HCT116 (cell line): ENCODE measurements at regions not wholly inside any gene's neighbourhood (a gene's known extent, or its start where the extent isn't known, plus 50 kb on each side); places are given as distances from the start of the nearest gene placed in this dataset.
"Not testable (repeated sequence)": the region's sequence is repeated elsewhere in the genome, so short reads cannot be mapped to it uniquely, and the experiment has no call there.

Experiments used
- ATAC-seq: fragments of 200-7000 bp; cut with Tn5 transposase; 2 replicates; pipeline ENCODE4 v1.9.1; 2020; ENCODE audit warnings: mild to moderate bottlenecking, moderate library complexity
- BruUV-seq: library from RNA; stranded (reverse); fragments of 400-500 nt; replicated peaks from 2 replicates; lab custom pipeline; 2021; lab: Mats Ljungman, UMichigan
- CTCF ChIA-PET: fragments of 300-600 bp; sonication (Branson Sonifier 250); formaldehyde crosslinking; loops from one replicate; lab custom pipeline; 2021; ENCODE audit warnings: antibody characterized with exemption; lab: Charles Lee
- POLR2A ChIA-PET: fragments of 300-600, 350-600 bp; sonication (Branson Sonifier 250); formaldehyde crosslinking; loops from one replicate; lab custom pipeline; 2021; ENCODE audit warnings: antibody characterized with exemption; lab: Charles Lee
- RAD21 ChIA-PET, 2 experiments: fragments of 300-600 bp; sonication (Branson Sonifier 250); formaldehyde crosslinking; loops; one replicate each; lab custom pipeline; 2023; ENCODE audit warnings: low total read pairs in 2 of 2; ENCODE audit not compliant: uncharacterized antibody in 2 of 2, unreplicated experiment in 2 of 2, low non-redundant PET in 1 of 2; lab: Charles Lee
- DNase-seq: peaks from one replicate; pipeline ENCODE4 v3.0.0-alpha.2; 2010; ENCODE audit warnings: low read depth, low spot score
- H2AFZ ChIP-seq: fragments of 200-600 bp; shearing (Covaris generic), sonication (generic); 2 replicates; pipeline ENCODE4 v1.6.1; 2017; ENCODE audit warnings: low read depth, mixed run types, mixed read lengths, antibody characterized with exemption, low read length; ENCODE audit not compliant: poor library complexity, severe bottlenecking
- H3K27ac ChIP-seq: 2 replicates; pipeline ENCODE4 v1.5.1; 2012; ENCODE audit warnings: low read depth, low read length
- H3K27me3 ChIP-seq: fragments of 200-600 bp; sonication (generic); 2 replicates; pipeline ENCODE4 v1.6.1; 2016; ENCODE audit warnings: mixed run types, low read length, mixed read lengths; ENCODE audit not compliant: insufficient read depth
- H3K36me3 ChIP-seq, 2 experiments: fragments of 200-500 bp in 1 of 2; fragments of 200-600 bp in 1 of 2; sonication (Bioruptor generic) in 1 of 2; sonication (generic) in 1 of 2; 2 replicates each; pipeline versions ENCODE4 v1.5.1 to v1.6.1; 2014 to 2016; ENCODE audit warnings: low read length in 2 of 2, inconsistent platforms in 1 of 2, mixed read lengths in 1 of 2, mixed run types in 1 of 2; ENCODE audit not compliant: insufficient read depth in 2 of 2, control insufficient read depth in 1 of 2
- H3K4me1 ChIP-seq, 2 experiments: fragments of 200-600 bp in 1 of 2; sonication (generic) in 1 of 2; 2 replicates each; pipeline versions ENCODE4 v1.5.1 to v1.6.1; 2012 to 2017; ENCODE audit warnings: low read length in 2 of 2, inconsistent platforms in 1 of 2, mild to moderate bottlenecking in 1 of 2, mixed read lengths in 1 of 2, mixed run types in 1 of 2, moderate library complexity in 1 of 2; ENCODE audit not compliant: insufficient read depth in 2 of 2, control insufficient read depth in 1 of 2
- H3K4me2 ChIP-seq: fragments of 200-600 bp; sonication (generic); 2 replicates; pipeline ENCODE4 v1.6.1; 2017; ENCODE audit warnings: mixed run types, low read length, mixed read lengths
- H3K4me3 ChIP-seq, 2 experiments: fragments of 200-600 bp in 1 of 2; sonication (generic) in 1 of 2; replicated peaks in 1 of 2; 2 replicates each; pipeline ENCODE4 v1.5.1; 2011 to 2016; ENCODE audit warnings: low read length in 2 of 2, control low read depth in 1 of 2, low read depth in 1 of 2, mild to moderate bottlenecking in 1 of 2, mixed read lengths in 1 of 2, mixed run types in 1 of 2
- H3K79me2 ChIP-seq: fragments of 200-600 bp; sonication (generic); 2 replicates; pipeline ENCODE4 v1.6.1; 2017; ENCODE audit warnings: mild to moderate bottlenecking, mixed run types, low read length, moderate library complexity, mixed read lengths; ENCODE audit not compliant: insufficient read depth
- H3K9ac ChIP-seq: fragments of 200-600 bp; sonication (generic); 2 replicates; pipeline ENCODE4 v1.6.1; 2016; ENCODE audit warnings: low read length, mixed read lengths
- H3K9me2 ChIP-seq: fragments of 200-600 bp; sonication (generic), shearing (Covaris generic); 2 replicates; pipeline ENCODE4 v1.6.1; 2017; ENCODE audit warnings: mixed run types, mild to moderate bottlenecking, moderate library complexity; ENCODE audit not compliant: insufficient read depth
- H3K9me3 ChIP-seq, 2 experiments: fragments of 200-500 bp in 1 of 2; fragments of 200-600 bp in 1 of 2; sonication (Bioruptor generic) in 1 of 2; sonication (generic) in 1 of 2; 2 replicates each; pipeline ENCODE4 v1.6.1; 2014 to 2017; ENCODE audit warnings: low read length in 2 of 2, mixed read lengths in 2 of 2, inconsistent platforms in 1 of 2, low read depth in 1 of 2, mild to moderate bottlenecking in 1 of 2, mixed run types in 1 of 2, moderate library complexity in 1 of 2; ENCODE audit not compliant: control insufficient read depth in 1 of 2, insufficient read depth in 1 of 2
- H4K20me1 ChIP-seq: fragments of 200-600 bp; sonication (generic), shearing (Covaris generic); 2 replicates; pipeline ENCODE4 v1.6.1; 2017; ENCODE audit warnings: mixed run types, mild to moderate bottlenecking, moderate library complexity; ENCODE audit not compliant: insufficient read depth
- CBX3 ChIP-seq: IDR thresholded peaks from 2 replicates; pipeline ENCODE4 v1.6.1; 2012; ENCODE audit warnings: low read depth
- CEBPB ChIP-seq: IDR thresholded peaks from 2 replicates; pipeline ENCODE4 v1.6.1; 2012; ENCODE audit warnings: low read depth
- EGR1 ChIP-seq: IDR thresholded peaks from 2 replicates; pipeline ENCODE4 v1.6.1; 2012; ENCODE audit warnings: low read depth
- EZH2 ChIP-seq: fragments of 200-600 bp; sonication (generic); IDR thresholded peaks from 2 replicates; pipeline ENCODE4 v1.6.1; 2017; ENCODE audit warnings: antibody characterized with exemption, mixed run types
- FOSL1 ChIP-seq: IDR thresholded peaks from 2 replicates; pipeline ENCODE4 v1.6.1; 2012; ENCODE audit warnings: low read depth
- JUND ChIP-seq: IDR thresholded peaks from 2 replicates; pipeline ENCODE4 v1.6.1; 2012
- MAX ChIP-seq: IDR thresholded peaks from 2 replicates; pipeline ENCODE4 v1.6.1; 2012
- POLR2A ChIP-seq: IDR thresholded peaks from 2 replicates; pipeline ENCODE4 v1.7.0; 2011; ENCODE audit warnings: borderline replicate concordance; ENCODE audit not compliant: insufficient read depth, insufficient read length; ENCODE audit errors: extremely low read depth
- POLR2AphosphoS5 ChIP-seq: IDR thresholded peaks from 2 replicates; pipeline ENCODE4 v1.6.1; 2011; ENCODE audit warnings: mild to moderate bottlenecking, low read depth, low read length, moderate library complexity
- RAD21 ChIP-seq: IDR thresholded peaks from 2 replicates; pipeline ENCODE4 v1.6.1; 2012; ENCODE audit warnings: low read depth, mild to moderate bottlenecking
- SIN3A ChIP-seq: IDR thresholded peaks from 2 replicates; pipeline ENCODE4 v1.6.1; 2012; ENCODE audit warnings: low read depth
- SP1 ChIP-seq: IDR thresholded peaks from 2 replicates; pipeline ENCODE4 v1.6.1; 2012; ENCODE audit warnings: low read depth
- YY1 ChIP-seq: IDR thresholded peaks from 2 replicates; pipeline ENCODE4 v1.6.1; 2011; ENCODE audit warnings: low read length, low read depth, moderate library complexity, mild to moderate bottlenecking; ENCODE audit not compliant: insufficient replicate concordance; ENCODE audit errors: extremely low read depth
- ZBTB33 ChIP-seq: IDR thresholded peaks from 2 replicates; pipeline ENCODE4 v1.6.1; 2011; ENCODE audit warnings: mild to moderate bottlenecking, low read length, moderate library complexity; ENCODE audit not compliant: insufficient replicate concordance; ENCODE audit errors: extremely low read depth
- ZFX ChIP-seq: fragments of 450-650 bp; IDR thresholded peaks from 2 replicates; pipeline ENCODE4 v1.6.1; 2017
- ZNF274 ChIP-seq: fragments of 200-500 bp; sonication (Bioruptor generic); IDR thresholded peaks from 2 replicates; pipeline ENCODE4 v1.6.1; 2014; ENCODE audit warnings: mild to moderate bottlenecking, low read depth, low read length, inconsistent platforms
- intact Hi-C: fragments of 100-400 bp; cut with micrococcal nuclease; formaldehyde crosslinking; loops from 2 replicates; pipeline ENCODE4 v1.10.0; 2022
- TF ChIP-seq, protein P1 (sequence below): IDR thresholded peaks from 2 replicates; pipeline ENCODE4 v1.6.1; 2012; ENCODE audit warnings: low read depth
- TF ChIP-seq, protein P2 (sequence below): IDR thresholded peaks from 2 replicates; pipeline ENCODE4 v1.6.1; 2012

GRCh38 chr7:80026766-80027165, 107.9 kb upstream of the GNAI1 start:
- no peak for ATAC-seq
- TF ChIP-seq POLR2AphosphoS5 (no peak), EGR1 (no peak), ZFX (no peak), ZNF274 (no peak), EZH2 (no peak), MAX (no peak), CBX3 (no peak), RAD21 (no peak), JUND (no peak), SIN3A (no peak), CEBPB (no peak), FOSL1 (no peak), SP1 (no peak), POLR2A (no peak), YY1 (no peak), ZBTB33 (no peak)
- TF ChIP-seq, protein P1, sequence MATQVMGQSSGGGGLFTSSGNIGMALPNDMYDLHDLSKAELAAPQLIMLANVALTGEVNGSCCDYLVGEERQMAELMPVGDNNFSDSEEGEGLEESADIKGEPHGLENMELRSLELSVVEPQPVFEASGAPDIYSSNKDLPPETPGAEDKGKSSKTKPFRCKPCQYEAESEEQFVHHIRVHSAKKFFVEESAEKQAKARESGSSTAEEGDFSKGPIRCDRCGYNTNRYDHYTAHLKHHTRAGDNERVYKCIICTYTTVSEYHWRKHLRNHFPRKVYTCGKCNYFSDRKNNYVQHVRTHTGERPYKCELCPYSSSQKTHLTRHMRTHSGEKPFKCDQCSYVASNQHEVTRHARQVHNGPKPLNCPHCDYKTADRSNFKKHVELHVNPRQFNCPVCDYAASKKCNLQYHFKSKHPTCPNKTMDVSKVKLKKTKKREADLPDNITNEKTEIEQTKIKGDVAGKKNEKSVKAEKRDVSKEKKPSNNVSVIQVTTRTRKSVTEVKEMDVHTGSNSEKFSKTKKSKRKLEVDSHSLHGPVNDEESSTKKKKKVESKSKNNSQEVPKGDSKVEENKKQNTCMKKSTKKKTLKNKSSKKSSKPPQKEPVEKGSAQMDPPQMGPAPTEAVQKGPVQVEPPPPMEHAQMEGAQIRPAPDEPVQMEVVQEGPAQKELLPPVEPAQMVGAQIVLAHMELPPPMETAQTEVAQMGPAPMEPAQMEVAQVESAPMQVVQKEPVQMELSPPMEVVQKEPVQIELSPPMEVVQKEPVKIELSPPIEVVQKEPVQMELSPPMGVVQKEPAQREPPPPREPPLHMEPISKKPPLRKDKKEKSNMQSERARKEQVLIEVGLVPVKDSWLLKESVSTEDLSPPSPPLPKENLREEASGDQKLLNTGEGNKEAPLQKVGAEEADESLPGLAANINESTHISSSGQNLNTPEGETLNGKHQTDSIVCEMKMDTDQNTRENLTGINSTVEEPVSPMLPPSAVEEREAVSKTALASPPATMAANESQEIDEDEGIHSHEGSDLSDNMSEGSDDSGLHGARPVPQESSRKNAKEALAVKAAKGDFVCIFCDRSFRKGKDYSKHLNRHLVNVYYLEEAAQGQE, result no peak
- TF ChIP-seq, protein P2, sequence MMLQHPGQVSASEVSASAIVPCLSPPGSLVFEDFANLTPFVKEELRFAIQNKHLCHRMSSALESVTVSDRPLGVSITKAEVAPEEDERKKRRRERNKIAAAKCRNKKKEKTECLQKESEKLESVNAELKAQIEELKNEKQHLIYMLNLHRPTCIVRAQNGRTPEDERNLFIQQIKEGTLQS, result no peak
- TF ChIP-seq, all 23 proteins: peak for 0
- Histone ChIP-seq H2AFZ (no peak overlapping the region), H4K20me1 (no peaks in the 10 kb centered on the region), H3K4me2 (no peak overlapping the region), H3K9ac (no peak overlapping the region), H3K9me2 (no peaks in the 10 kb centered on the region), H3K4me1 (no peaks in the 10 kb centered on the region), H3K27ac (no peak overlapping the region), H3K36me3 (no peaks in the 10 kb centered on the region), H3K4me3 (no peak overlapping the region), H3K9me3 (no peaks in the 10 kb centered on the region), H3K79me2 (no peaks in the 10 kb centered on the region), H3K27me3 (no peaks in the 10 kb centered on the region)
- no TSS peak for BruUV-seq
- ChIA-PET CTCF (interaction anchor here (1.5 kb wide), 1 partner anchor 719 kb away, joined by 3 read pairs; no protein-coding TSS in a partner anchor), RAD21 (interaction anchor here in 1 of 2 experiments (0.7 kb wide), 1 partner anchor 758 kb away, joined by 3 read pairs; no protein-coding TSS in a partner anchor), POLR2A (no interaction called here)
- DNase-seq, result no peak
- intact Hi-C loops, result loop anchor here (10.0 kb wide), 1 partner anchor 522 kb away; no protein-coding TSS in a partner anchor

- H2AFZ ChIP-seq, H4K20me1 ChIP-seq, H3K27me3 ChIP-seq, DNase-seq, POLR2A ChIA-PET, H3K4me3 ChIP-seq, H3K4me2 ChIP-seq, H3K4me1 ChIP-seq, H3K36me3 ChIP-seq, H3K27ac ChIP-seq, H3K9ac ChIP-seq, RAD21 ChIA-PET, H3K9me2 ChIP-seq, BruUV-seq, H3K79me2 ChIP-seq, ATAC-seq, H3K9me3 ChIP-seq, CTCF ChIA-PET: not testable (repeated sequence)
- intact Hi-C loops, result loop anchor here (10.0 kb wide), 1 partner anchor 515 kb away; no protein-coding TSS in a partner anchor
These were observed 114.4 kb upstream of the GNAI1 start for GRCh38 chr7:80020277-80020676.
